ENCODE measurements at regions not wholly inside any gene's neighbourhood (a gene's known extent, or its start where the extent isn't known, plus 50 kb on each side); places are given as distances from the start of the nearest gene placed in this dataset.
"Not testable (repeated sequence)": the region's sequence is repeated elsewhere in the genome, so short reads cannot be mapped to it uniquely, and the experiment has no call there.

DNA sequence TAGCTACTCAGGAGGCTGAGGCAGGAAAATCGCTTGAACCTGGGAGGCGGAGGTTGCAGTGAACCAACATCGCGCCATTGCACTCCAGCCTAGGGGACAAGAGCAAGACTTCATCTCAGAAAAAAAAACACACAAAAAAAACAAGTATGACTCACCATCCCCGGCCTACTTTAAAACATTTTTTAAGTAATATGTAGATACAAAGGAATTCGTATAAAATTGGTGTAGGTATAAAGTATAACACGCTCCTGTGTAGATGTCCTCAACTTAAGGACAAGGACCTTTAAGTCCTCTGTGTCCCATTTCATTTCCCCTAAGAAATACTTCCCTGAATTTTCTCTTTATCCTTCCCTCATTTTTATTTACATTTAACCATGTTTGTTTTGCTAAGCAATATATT is 73.4 kb upstream of the PKN2 start:
- DNase-seq (ENCODE audit: low read depth) = no peak
- no peaks in the 10 kb centered on the region for H3K27me3 ChIP-seq (ENCODE audit: control insufficient read depth, insufficient read depth, low read length)
- no peak overlapping the region for H3K4me3 ChIP-seq (ENCODE audit: low read depth, low read length)
- no peak for TF ChIP-seq CTCF (IDR thresholded peaks at IDR 0.05; ENCODE audit: insufficient read depth, low read length, poor library complexity, severe bottlenecking)
- H3K36me3 ChIP-seq (ENCODE audit: control insufficient read depth, insufficient read depth, low read length) = no peaks in the 10 kb centered on the region

GRCh38 chr1:88612292-88612691 is 71.8 kb upstream of the PKN2 start:
- no peaks in the 10 kb centered on the region for H3K36me3 ChIP-seq (ENCODE audit: control insufficient read depth, insufficient read depth, low read length)
- no peaks in the 10 kb centered on the region for H3K27me3 ChIP-seq (ENCODE audit: control insufficient read depth, insufficient read depth, low read length)
- no peak for DNase-seq (ENCODE audit: low read depth)
- no peak for TF ChIP-seq CTCF (IDR thresholded peaks at IDR 0.05; ENCODE audit: insufficient read depth, low read length, poor library complexity, severe bottlenecking)
- H3K4me3 ChIP-seq (ENCODE audit: low read depth, low read length) = no peak overlapping the region

DNA sequence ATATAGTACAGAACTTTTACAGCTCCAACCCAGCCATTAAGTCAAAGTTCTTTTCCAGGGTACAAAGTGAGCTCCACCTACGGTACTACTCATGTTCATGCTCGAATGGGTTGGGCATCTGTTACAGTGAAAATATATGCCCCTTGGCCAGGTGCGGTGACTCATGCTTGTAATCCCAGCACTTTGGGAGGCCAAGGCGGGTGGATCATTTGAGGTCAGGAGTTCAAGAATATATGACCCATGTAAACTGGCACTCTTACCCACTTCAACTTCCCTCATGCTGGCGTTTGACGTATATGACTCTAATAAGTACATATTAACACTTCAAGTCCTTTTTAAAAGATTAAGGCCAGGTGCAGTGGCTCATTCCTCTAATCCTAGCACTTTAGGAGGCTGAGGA is 71.3 kb upstream of the PKN2 start:
- Histone ChIP-seq H3K4me3 (ENCODE audit: low read depth, low read length) (no peak overlapping the region), H3K36me3 (ENCODE audit: control insufficient read depth, insufficient read depth, low read length) (no peaks in the 10 kb centered on the region), H3K27me3 (ENCODE audit: control insufficient read depth, insufficient read depth, low read length) (no peaks in the 10 kb centered on the region)
- no peak for TF ChIP-seq CTCF (IDR thresholded peaks at IDR 0.05; ENCODE audit: insufficient read depth, low read length, poor library complexity, severe bottlenecking)
- peak; percentile 55 for DNase-seq (ENCODE audit: low read depth)

GRCh38 chr1:88618331-88618730 is 65.7 kb upstream of the PKN2 start:
- Histone ChIP-seq H3K27me3 (ENCODE audit: control insufficient read depth, insufficient read depth, low read length) (no peaks in the 10 kb centered on the region), H3K4me3 (ENCODE audit: low read depth, low read length) (no peak overlapping the region), H3K36me3 (ENCODE audit: control insufficient read depth, insufficient read depth, low read length) (no peaks in the 10 kb centered on the region)
- TF ChIP-seq CTCF (IDR thresholded peaks at IDR 0.05; ENCODE audit: insufficient read depth, low read length, poor library complexity, severe bottlenecking) = no peak
- no peak for DNase-seq (ENCODE audit: low read depth)

- not testable (repeated sequence) for H3K36me3 ChIP-seq (ENCODE audit: control insufficient read depth, insufficient read depth, low read length); H3K4me3 ChIP-seq (ENCODE audit: low read depth, low read length); DNase-seq (ENCODE audit: low read depth); H3K27me3 ChIP-seq (ENCODE audit: control insufficient read depth, insufficient read depth, low read length)
These were observed 61.0 kb upstream of the PKN2 start for GRCh38 chr1:88623101-88623500.
